GM19438 (cell line): ENCODE measurements at regions not wholly inside any gene's neighbourhood (a gene's known extent, or its start where the extent isn't known, plus 50 kb on each side); places are given as distances from the start of the nearest gene placed in this dataset.

Experiments
- ATAC-seq: cut with Tn5 transposase; IDR thresholded peaks from one replicate; pipeline ENCODE4 v1.9.1; 2021; ENCODE audit warnings: low read depth; ENCODE audit not compliant: unreplicated experiment

DNA sequence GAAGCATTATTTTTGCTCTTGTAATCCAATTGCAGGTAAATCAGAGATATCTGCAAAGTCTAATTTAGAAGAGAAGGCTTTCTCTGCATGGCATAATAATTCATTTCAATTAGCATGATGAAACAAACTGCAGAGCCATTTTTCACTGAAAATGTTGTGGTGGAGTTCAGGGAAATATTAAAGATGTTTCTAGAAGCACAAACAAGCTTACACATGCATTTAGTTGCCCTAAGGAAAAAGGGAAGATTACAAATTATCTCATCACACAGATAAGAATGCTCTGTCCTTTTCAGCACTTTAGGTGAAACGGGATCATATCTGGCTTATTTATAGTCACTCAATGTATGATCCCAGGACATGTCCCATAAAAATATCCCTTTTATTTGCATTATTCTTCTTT is 252.1 kb upstream of the TANK start:
- no peak for ATAC-seq

DNA sequence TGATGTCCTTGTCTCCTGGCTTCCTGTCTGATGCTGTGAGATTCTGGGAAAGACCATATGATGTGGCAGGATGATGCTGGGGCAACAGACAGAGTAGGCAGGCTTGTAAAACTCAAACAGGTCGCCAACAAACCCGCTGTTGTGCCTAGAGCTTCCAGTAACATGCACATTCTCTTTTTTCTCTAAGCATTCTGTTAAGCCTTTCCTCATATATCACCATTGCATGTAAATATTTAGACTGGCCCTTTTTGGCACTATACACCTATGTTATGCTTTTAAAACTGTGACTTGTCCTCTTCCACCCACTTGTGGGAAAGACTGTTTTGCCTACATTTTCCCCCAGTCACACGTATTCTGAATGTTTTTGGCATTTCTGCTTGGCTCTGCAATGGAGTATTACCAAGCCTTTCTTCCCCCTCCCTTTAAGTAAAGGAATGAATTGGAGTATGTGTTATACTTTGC is 250.4 kb upstream of the TANK start:
- ATAC-seq: no peak

DNA sequence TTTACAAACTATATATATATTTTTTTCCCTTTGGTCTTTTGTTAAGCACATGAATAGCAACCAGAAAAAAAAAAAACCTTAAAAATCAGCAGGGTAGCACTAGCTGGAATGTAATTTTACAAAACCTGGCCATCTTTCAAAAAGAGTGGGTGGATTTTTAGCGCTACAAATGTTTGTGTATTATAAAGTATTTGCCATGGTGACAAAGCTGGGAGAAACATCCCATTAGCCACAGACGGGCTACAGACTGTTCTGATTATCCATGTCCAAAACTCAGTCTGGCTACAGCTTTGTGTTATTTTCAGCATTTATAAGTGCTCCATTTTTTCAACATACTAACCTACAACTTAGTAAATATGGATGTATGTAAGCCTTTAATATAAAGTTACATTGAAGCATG is 249.5 kb upstream of the TANK start:
- ATAC-seq: no peak

DNA sequence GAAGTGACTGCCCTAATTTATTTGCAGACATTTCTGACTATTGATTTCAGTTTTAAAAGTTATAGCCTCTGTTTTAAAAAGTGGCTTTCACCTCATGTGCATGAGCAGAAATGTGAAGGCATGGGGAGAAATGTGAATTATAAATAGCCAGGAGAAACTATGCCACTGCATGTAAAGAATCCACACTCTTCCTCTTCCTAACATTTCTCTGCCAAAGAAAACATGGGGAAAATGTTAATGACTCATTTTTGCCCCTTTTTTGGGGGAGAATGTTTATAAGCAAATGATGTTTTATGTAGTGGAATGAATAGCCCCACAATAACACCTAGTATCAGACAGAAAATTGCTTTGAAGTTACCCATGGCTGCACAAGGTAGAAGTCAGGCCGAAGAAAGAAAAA is 249.0 kb upstream of the TANK start:
- no peak for ATAC-seq

DNA sequence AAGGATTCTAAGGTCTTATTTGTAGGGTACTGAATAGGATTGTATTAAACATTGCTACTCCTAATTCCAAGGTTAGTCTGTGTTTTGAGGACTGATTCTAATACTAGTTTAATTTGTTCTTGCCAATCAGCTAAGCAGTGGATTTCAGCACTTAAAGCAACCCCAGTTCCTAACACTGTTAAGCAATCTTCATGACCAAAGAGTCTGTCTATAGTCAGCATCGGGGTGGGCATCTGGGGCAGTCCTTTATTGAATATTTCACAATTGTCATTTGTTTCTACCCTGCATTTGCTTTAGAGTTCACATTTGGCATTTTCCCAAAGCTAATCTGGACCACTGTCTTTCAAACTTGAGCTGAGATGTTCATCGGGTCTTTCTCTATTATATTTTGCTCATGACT is 248.0 kb upstream of the TANK start:
- ATAC-seq: no peak

DNA sequence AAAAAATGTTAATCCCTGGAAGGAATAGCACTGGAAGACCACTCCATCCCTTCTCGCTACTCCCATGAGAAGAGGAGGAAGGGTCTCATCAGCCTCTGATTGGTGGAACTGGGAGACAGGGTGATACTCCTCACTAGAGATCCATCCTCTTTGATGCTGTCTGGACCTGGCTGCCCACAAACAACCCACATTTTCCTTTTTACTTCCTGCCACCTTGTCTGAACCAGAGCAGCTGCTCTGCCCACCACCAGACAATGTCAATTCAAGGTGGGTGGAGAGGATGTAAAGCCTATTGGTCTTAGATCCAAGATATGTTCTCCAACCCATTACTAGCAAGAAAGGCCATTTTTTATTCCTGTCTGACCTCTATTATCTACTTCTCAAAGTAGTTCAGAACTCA is 246.9 kb upstream of the TANK start:
- no peak for ATAC-seq

DNA sequence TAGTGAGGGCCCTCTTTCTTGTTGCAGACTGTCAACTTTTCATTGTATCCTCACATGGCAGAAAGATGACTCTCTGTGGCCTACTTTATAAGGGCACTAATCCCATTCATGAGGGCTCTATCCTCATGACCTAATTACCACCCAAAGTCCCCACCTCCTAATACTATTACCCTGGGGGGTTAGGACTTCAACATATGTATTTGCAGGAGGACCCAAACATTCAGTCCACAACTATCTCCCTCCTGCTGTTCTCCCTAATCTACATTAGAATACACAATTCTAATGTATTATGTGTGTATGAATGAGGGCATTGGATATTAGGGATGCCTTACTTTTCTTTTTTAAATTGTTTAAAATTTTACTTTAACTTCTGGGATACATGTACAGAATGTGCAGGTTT is 246.0 kb upstream of the TANK start:
- ATAC-seq: no peak

DNA sequence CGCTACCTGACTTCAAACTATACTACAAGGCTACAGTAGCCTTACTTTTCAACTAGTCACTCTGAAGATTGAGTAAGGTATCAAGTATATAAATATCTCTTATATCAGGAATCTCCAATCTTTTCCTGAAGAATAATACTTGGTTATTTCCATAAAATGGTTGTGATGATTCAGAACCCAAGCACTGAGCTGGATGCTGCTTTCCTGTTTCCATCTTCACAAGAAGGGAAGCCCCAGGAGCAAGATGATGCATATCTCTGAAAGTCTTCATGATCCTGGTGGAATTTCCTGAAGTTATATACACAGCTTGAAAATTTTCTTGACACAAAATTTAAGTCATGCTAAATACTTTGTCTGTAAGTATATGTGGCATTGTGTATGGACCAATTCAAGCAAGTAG is 243.9 kb upstream of the TANK start:
- ATAC-seq: no peak

DNA sequence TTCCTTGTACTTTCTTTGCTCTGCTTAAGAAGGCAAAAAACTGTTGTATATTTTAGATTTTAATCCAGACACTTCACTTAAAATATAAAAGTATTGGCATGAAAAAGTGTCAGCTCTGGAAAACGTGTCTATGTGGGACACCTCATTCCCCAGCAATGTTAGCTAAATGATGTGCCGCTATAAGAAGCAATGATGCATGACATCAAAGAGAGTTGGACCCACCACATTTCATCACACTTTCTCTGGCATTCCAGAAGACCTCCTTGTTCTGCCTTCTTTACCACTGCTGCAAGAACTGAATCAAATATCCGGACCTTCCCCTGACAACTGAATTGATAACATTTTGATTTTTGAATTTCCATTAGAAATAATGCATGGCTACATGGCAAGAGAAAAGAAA is 242.4 kb upstream of the TANK start:
- no peak for ATAC-seq

DNA sequence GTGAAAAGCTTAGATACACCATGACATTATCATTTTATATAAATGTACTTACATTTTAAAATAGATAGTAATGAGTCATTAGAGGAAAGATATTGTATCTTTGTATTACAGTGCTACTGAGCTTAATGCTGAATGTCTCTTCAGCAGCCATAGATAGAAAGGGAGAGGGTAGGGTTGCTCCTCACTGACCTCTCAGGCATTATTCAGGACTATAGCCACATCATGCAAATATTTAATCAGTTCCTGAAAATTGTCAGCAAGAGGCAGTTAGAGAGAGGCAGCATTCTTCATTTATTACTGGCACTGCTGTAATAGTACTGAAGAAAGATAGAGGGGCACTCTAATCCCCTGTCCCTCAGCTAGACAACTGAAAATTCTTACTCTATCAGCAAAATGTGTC is 242.0 kb upstream of the TANK start:
- ATAC-seq: no peak

DNA sequence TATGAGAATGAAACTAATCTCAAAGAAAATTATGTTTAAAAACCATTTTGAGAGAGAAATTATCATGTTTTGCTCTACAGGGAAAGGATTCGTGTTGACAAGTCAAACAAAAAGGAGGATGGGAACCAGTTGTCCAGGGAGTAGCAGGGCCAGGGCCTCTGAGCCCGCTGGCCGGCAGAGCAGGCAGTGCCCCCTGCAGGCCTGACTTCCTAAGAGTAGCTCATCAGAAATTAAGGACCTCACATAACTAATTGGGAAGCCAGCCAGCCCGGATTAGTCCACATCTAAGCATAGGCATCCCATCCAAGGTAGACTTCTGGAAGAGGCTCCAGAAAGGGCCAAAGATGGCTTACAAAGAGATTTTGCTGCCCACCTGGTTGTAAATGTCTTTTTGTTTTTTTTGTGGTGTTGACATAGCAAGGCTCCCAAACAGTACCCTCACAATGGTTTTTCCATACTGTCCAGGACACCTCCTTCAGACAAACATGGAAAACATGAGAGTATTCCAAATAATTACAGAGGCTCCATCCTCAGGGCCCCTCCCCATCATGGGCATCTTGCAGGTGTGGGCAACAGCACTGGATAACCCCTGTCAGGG is 241.2 kb upstream of the TANK start:
- no peak for ATAC-seq

DNA sequence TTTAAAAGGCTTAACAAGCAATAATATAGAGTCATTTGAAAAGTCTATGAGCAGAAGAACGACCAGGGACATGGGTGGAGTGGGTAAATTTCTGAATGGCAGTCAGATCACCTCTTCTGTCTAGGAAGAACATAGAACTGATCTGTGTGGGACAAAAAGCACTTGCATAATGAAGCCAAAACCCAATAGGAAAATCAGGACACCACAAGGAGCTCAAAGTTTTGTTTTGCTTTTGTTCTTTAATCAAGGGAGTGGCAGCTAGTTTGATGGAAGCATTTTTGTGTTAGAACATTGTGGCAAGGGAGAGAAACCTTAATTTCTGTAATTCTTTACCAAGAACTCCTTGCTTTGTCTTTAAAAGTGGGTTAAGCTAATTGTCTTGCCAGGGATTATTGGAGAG is 240.2 kb upstream of the TANK start:
- ATAC-seq: no peak

DNA sequence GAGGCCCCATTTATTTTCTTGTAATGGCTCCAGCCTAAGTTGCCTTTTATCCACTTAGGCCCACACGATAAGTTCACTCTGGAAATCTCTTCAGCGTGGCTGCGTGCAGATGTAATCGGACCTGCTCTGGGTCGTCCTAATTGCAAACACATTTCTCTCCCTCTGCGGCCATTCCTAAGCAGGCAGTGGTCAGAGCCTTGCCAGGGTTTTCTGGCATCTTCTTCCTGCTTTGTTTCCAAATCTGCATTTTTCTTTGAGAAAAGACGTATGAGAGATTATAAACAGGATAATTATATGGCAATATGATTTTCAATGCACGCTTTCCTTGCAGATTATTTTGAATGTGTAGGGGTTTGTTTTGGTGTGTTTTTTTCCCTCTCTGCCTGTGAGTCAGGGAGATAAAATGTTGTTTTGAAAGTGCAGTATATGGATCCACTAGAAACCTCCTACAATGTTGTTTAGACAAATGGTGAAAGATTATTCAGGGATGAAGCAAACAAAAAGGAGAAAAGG is 239.4 kb upstream of the TANK start:
- no peak for ATAC-seq

DNA sequence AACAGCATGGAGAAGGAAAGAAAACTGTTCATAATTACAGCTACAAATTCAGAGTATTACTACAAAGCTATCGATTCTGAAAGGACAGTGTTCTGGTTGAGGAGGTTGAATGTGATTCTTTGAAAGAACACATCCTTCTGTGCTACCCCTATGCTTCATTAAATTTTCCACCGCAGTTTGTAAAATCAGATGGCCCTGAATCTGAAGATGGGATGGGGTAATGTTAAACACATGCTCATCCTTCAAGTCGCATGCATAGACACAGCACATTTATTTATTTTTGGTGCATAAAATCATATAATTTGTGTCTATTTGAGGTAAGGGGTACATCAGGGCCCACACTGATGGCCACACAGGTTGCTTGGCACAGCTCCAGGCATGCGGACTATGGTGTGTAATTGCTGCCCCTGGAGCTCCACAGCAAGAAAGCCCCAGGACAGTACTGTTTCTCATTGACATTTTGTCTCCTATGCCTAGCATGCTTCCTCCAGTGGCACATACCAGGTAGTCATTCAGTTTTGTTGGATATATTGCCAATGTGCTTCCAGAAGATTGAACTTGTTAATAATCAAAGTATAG is 238.8 kb upstream of the TANK start:
- ATAC-seq: no peak

DNA sequence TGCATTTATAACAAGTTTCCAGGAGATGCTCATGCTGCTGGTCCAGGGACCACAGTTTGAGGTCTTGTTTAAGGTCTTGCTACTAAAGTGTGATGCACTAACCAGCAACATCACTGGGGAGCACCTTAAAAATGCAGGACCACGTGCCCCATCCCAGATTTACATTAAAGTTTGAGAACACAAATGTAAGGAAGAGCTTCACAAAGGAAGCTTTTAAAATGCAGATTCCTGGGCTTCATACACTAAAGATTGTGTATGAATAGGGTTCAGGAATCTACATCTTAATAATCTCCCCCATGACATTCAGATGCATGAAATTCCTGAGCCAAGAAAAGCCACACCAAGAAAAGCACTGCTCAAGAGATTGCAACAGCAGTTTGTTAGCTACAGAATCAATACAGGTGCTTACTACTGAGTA is 235.3 kb upstream of the TANK start:
- no peak for ATAC-seq

DNA sequence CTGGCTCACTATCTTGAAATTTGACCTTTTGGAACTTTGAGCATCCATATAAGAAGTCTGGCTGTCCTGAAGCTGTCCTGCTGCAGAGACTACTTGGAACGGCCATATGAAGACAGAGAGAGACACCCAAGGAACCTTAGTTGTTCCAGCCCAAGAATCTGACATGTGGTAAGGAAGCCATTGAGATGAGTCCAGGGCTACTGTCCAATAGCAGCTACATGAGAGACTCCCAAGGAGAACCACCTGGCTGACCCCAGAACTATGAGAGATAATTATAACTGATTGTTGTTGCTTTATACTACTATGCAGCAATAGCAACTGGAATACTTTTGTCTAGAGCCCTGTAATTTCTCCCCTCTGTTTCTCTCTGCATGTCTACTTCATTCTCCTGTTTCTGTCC is 234.3 kb upstream of the TANK start:
- ATAC-seq: no peak

DNA sequence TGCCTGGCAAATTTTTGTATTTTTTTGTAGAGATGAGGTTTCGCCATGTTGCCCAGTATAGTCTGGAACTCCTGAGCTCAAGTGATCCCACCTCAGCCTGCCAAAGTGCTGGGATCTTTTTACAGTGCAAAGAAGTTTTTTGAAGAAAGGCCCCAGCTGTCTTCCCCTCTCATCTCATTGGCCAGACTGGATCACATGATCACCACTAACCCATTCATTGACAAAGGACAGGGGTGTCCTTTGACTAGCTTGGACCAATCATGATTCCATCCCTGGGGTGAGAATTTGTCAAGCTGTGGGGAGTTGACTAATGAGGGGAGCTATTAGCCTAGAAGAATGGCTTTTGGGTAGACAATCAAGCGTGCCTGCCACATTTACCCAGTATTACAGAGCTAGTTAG is 232.9 kb upstream of the TANK start:
- no peak for ATAC-seq

DNA sequence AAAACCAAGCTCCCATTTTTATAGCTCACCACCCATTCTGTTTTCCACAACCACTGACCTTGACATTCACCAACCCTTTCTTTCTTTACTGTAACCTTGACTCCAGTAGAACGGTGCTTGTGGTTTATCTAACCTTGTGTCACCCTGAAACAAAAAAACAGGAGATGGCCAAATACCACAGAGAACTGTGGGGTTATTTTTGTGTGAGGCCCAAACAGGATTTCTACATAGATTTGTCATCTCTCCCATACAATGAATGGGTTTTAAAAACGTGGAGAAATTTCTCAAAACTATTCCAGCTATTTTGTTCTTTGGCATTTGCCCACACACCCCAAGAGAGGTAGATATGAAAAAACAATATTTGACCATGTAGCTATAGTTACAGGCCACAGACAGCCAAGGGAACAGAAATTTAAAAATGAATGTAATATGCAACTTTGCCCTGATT is 231.3 kb upstream of the TANK start:
- ATAC-seq: no peak

DNA sequence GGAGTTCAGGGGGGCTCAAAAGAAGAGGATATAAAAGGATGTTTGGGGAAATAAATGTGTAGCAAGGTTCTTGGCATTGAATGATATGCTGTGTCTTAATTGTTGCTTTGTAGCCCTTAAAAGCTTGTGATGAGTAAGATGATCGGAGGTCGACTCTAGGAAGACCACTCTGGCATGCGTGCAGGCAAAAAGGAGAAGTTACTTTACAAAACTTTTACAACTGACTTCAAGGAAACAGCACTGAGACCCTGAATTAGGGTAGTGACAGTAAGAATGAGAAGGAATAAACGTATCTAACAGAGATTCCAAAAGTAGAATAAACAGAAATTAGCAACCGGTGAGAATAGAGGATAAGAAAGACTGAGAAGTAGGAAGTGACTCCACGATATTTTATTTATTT is 228.7 kb upstream of the TANK start:
- ATAC-seq: no peak

DNA sequence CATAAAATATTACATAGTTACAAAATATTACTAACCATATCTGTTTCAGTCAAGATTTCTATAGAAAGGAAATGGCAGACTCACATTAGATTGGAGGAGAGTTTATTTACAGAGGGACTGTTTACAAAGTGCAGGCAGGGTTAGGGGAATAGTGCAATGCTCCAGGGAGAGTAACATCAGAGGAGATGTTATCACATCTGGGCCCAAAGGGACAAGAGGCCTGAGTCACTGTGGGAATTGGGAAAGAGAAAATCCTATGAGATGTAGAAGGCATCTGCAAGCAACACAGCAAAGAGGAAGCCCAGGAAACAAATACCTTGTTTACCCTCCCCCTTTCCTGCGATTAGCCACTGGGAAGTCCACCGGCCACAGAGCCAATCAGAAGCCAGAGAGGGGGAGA is 227.3 kb upstream of the TANK start:
- no peak for ATAC-seq

DNA sequence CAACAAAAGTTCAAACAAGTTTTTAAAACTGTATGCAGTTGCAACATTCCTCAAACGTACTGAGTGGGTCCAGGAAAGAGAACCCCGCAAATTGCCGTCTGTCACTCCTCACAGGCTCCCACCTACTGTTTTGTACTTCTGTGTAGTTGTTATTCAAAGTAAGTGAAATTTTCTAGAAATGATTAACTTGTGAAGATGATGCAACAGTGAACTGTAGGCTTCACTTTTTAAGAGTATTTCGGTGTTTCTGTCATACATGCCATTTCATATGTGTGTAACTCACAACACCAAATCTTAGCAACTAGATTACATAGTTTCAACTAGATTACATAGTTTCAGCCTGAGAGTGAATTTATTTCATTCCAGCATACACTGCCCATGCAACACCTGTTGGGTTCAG is 226.0 kb upstream of the TANK start:
- ATAC-seq: no peak

DNA sequence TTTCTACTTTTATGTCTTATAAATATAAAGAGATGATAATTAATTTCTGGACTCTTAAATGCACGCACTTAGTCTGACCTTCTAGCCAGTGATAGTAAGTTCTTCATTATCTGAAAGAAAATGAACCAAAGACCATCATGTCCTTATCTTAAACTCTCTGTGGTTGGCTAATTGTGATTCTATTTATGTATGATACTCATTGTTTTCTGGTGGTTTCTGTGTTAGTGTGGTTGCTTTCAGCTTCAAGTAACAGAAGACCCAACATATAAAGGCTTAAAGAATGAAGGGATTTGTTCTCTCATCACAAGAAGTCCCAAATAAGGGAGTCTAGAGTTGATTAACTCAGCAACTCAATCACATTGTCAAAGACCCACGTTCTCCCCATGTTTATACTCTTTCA is 225.2 kb upstream of the TANK start:
- ATAC-seq: no peak
